Activated CD4-positive, alpha-beta T cell treated with anti-CD3 and anti-CD28 coated beads, Interleukin-2, Interleukin-4, amounts not matched to agents 100 ng/mL and 50 ng/mL, durations not matched to agents 16 hours and 8 hours (primary cell): ENCODE measurements at regions not wholly inside any gene's neighbourhood (a gene's known extent, or its start where the extent isn't known, plus 50 kb on each side); places are given as distances from the start of the nearest gene placed in this dataset.

Source experiments
- DNase-seq: peaks from one replicate; pipeline ENCODE4 v3.0.0-alpha.2; 2020; ENCODE audit warnings: low spot score

- DNase-seq, result no peak
Measured at GRCh38 chr1:191152776-191153175, 675.1 kb upstream of the BRINP3 start.

- DNase-seq, result no peak
Measured at GRCh38 chr1:191155178-191155577, 677.5 kb upstream of the BRINP3 start.

- DNase-seq, result no peak
Measured at GRCh38 chr1:191160837-191161236, 683.2 kb upstream of the BRINP3 start.

GRCh38 chr1:191162762-191163161 lies 685.1 kb upstream of the BRINP3 start:
- DNase-seq, result no peak

- DNase-seq, result no peak
Measured at GRCh38 chr1:191163621-191164020, 686.0 kb upstream of the BRINP3 start.

GRCh38 chr1:191174298-191174697 lies 696.6 kb upstream of the BRINP3 start:
- DNase-seq, result no peak

- DNase-seq, result no peak
Measured at GRCh38 chr1:191176131-191176530, 698.5 kb upstream of the BRINP3 start.

- DNase-seq, result no peak
Measured at GRCh38 chr1:191206513-191207207, 729.0 kb upstream of the BRINP3 start.

- no peak for DNase-seq
Measured at GRCh38 chr1:191222206-191222605, 744.5 kb upstream of the BRINP3 start.

- no peak for DNase-seq
Measured at GRCh38 chr1:191240925-191241324, 763.3 kb upstream of the BRINP3 start.

- no peak for DNase-seq
Measured at GRCh38 chr1:191255354-191256054, 777.8 kb upstream of the BRINP3 start.

GRCh38 chr1:191256917-191257316 lies 779.3 kb upstream of the BRINP3 start:
- DNase-seq, result no peak

GRCh38 chr1:191260056-191260455 lies 782.4 kb upstream of the BRINP3 start:
- DNase-seq, result no peak

- no peak for DNase-seq
Measured at GRCh38 chr1:191261111-191261510, 783.4 kb upstream of the BRINP3 start.

- no peak for DNase-seq
Measured at GRCh38 chr1:191279266-191279800, 801.7 kb upstream of the BRINP3 start.

GRCh38 chr1:191284175-191284574 lies 806.5 kb upstream of the BRINP3 start:
- DNase-seq, result no peak

GRCh38 chr1:191290441-191290840 lies 812.8 kb upstream of the BRINP3 start:
- no peak for DNase-seq

GRCh38 chr1:191305370-191305769 lies 827.7 kb upstream of the BRINP3 start:
- no peak for DNase-seq

GRCh38 chr1:191306916-191307315 lies 829.3 kb upstream of the BRINP3 start:
- DNase-seq, result no peak

GRCh38 chr1:191320062-191320461 lies 838.2 kb upstream of the RGS18 start:
- DNase-seq, result no peak

GRCh38 chr1:191327868-191328267 lies 830.4 kb upstream of the RGS18 start:
- no peak for DNase-seq

- DNase-seq, result no peak
Measured at GRCh38 chr1:191343816-191344215, 814.4 kb upstream of the RGS18 start.

GRCh38 chr1:191346381-191346780 lies 811.9 kb upstream of the RGS18 start:
- DNase-seq, result no peak

- no peak for DNase-seq
Measured at GRCh38 chr1:191348328-191348727, 809.9 kb upstream of the RGS18 start.
